Mammary epithelial cell (primary cell): ENCODE measurements at regions not wholly inside any gene's neighbourhood (a gene's known extent, or its start where the extent isn't known, plus 50 kb on each side); places are given as distances from the start of the nearest gene placed in this dataset.

Experiments used
- EZH2 ChIP-seq: IDR thresholded peaks from 2 replicates; pipeline ENCODE4 v1.6.1; 2012; ENCODE audit warnings: low read length, inconsistent platforms, borderline replicate concordance
- TF ChIP-seq, protein P1 (sequence below), 2 donors: IDR thresholded peaks in 1 of 2; conservative IDR thresholded peaks in 1 of 2; 2 replicates each; pipeline ENCODE4 v1.5.1; 2011 to 2012; ENCODE audit warnings: inconsistent platforms in 2 of 2, low read length in 2 of 2, mild to moderate bottlenecking in 2 of 2, control low read depth in 1 of 2, low read depth in 1 of 2; ENCODE audit not compliant: insufficient read depth in 1 of 2; ENCODE audit errors: extremely low read depth in 1 of 2

DNA sequence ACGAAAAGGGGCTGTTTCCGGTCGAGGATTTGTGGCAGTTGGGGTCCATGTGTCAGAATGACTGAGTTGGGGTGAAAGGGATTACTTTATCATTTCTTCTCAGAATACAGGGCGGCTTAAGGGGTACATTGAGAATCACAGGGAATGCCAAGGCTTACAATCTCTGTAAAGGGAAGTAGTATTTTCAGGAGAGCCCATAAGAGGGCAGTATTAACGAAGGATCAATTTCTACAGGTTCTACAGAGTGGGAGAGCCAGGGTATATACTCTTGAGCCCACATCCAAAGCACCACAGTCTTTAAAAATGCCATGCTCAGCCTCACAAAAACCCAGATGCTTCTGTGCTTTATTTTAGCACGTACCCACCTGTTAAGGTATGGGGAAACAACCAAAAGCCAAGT lies 67.7 kb upstream of the ZXDA start:
- TF ChIP-seq, protein P1, sequence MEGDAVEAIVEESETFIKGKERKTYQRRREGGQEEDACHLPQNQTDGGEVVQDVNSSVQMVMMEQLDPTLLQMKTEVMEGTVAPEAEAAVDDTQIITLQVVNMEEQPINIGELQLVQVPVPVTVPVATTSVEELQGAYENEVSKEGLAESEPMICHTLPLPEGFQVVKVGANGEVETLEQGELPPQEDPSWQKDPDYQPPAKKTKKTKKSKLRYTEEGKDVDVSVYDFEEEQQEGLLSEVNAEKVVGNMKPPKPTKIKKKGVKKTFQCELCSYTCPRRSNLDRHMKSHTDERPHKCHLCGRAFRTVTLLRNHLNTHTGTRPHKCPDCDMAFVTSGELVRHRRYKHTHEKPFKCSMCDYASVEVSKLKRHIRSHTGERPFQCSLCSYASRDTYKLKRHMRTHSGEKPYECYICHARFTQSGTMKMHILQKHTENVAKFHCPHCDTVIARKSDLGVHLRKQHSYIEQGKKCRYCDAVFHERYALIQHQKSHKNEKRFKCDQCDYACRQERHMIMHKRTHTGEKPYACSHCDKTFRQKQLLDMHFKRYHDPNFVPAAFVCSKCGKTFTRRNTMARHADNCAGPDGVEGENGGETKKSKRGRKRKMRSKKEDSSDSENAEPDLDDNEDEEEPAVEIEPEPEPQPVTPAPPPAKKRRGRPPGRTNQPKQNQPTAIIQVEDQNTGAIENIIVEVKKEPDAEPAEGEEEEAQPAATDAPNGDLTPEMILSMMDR (conservative IDR thresholded peaks at IDR 0.05 in 1 of 2, IDR thresholded peaks at IDR 0.05 in 1 of 2; ENCODE audit: extremely low read depth in 1 of 2, insufficient read depth in 1 of 2, low read depth in 1 of 2, low read length in 2 of 2), result no peak
- TF ChIP-seq EZH2, result no peak
